PC-3 (cell line): ENCODE measurements at regions not wholly inside any gene's neighbourhood (a gene's known extent, or its start where the extent isn't known, plus 50 kb on each side); places are given as distances from the start of the nearest gene placed in this dataset.

Experiments used
- EZH2 ChIP-seq: fragments of 300-600 bp; sonication (generic); IDR thresholded peaks from one replicate; pipeline ENCODE4 v1.6.1; 2017; ENCODE audit warnings: antibody characterized with exemption, mild to moderate bottlenecking, low read length; ENCODE audit not compliant: unreplicated experiment
- TF ChIP-seq, protein P1 (sequence below): fragments of 300-600 bp; sonication (generic); conservative IDR thresholded peaks from 2 replicates; pipeline ENCODE4 v1.5.1; 2017; ENCODE audit warnings: antibody characterized with exemption, low read depth, mild to moderate bottlenecking, low read length

DNA sequence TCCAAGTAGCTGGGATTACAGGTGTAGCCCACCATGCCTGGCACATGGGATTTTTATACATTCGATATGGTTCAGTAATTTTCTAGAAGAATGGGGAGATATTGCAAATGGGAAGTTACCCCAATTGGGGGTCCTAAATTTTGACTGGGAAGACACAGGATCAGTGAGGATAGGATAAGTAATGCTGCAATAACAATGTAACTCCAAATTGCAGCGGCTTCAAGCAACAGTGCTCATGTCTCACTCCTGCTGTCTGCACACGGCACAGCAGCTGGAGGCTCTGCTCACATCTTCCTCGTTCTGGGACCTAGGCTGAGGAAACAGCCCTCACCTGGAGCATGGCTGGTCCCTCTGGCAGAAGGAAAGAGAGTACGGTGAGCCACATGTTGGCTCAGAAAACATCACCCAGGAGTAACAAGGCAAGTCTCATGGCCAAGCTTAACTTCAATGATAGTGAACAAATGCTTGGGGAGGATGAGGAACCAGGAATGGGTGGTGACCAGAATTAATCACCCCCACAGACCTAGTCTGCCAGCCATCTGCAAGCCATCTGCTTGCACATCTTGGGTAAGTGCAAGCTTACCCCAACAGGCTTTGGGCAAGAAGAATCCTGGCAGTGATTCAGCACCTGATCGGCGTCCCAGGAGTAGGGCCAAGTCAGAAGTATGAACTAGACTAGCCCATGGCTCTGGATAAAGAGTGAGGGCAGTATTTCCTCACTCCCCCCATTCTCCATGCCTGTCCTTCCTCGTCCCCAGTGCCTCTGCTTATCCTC lies 229.2 kb downstream of the COPRS start:
- TF ChIP-seq EZH2: no peak
- TF ChIP-seq, protein P1, sequence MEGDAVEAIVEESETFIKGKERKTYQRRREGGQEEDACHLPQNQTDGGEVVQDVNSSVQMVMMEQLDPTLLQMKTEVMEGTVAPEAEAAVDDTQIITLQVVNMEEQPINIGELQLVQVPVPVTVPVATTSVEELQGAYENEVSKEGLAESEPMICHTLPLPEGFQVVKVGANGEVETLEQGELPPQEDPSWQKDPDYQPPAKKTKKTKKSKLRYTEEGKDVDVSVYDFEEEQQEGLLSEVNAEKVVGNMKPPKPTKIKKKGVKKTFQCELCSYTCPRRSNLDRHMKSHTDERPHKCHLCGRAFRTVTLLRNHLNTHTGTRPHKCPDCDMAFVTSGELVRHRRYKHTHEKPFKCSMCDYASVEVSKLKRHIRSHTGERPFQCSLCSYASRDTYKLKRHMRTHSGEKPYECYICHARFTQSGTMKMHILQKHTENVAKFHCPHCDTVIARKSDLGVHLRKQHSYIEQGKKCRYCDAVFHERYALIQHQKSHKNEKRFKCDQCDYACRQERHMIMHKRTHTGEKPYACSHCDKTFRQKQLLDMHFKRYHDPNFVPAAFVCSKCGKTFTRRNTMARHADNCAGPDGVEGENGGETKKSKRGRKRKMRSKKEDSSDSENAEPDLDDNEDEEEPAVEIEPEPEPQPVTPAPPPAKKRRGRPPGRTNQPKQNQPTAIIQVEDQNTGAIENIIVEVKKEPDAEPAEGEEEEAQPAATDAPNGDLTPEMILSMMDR: no peak
